ENCODE measurements at regions not wholly inside any gene's neighbourhood (a gene's known extent, or its start where the extent isn't known, plus 50 kb on each side); places are given as distances from the start of the nearest gene placed in this dataset.

- H2AFZ ChIP-seq (ENCODE audit: low read depth, low read length): no peak overlapping the region
- H3K4me3 ChIP-seq (ENCODE audit: low read length): no peak overlapping the region
- H3K9me3 ChIP-seq (ENCODE audit: low read length): no peaks in the 10 kb centered on the region
- H3K4me1 ChIP-seq (ENCODE audit: insufficient read depth, low read length): no peaks in the 10 kb centered on the region
- no peaks in the 10 kb centered on the region for H3K36me3 ChIP-seq (ENCODE audit: insufficient read depth, low read length)
- no peaks in the 10 kb centered on the region for H3K27me3 ChIP-seq (ENCODE audit: insufficient read depth, low read length)
Observed at GRCh38 chr10:8617792-8618191, 563.3 kb downstream of the GATA3 start.

GRCh38 chr10:8618834-8619233, 564.3 kb downstream of the GATA3 start:
- Histone ChIP-seq H3K4me3 (ENCODE audit: low read length) (no peak overlapping the region), H2AFZ (ENCODE audit: low read depth, low read length) (no peak overlapping the region), H3K4me1 (ENCODE audit: insufficient read depth, low read length) (no peaks in the 10 kb centered on the region), H3K36me3 (ENCODE audit: insufficient read depth, low read length) (no peaks in the 10 kb centered on the region), H3K27me3 (ENCODE audit: insufficient read depth, low read length) (no peaks in the 10 kb centered on the region), H3K9me3 (ENCODE audit: low read length) (no peaks in the 10 kb centered on the region)

GRCh38 chr10:8628351-8628750, 573.9 kb downstream of the GATA3 start:
- no peaks in the 10 kb centered on the region for H3K36me3 ChIP-seq (ENCODE audit: insufficient read depth, low read length)
- no peak overlapping the region for H3K4me3 ChIP-seq (ENCODE audit: low read length)
- H2AFZ ChIP-seq (ENCODE audit: low read depth, low read length): no peak overlapping the region
- no peaks in the 10 kb centered on the region for H3K9me3 ChIP-seq (ENCODE audit: low read length)
- no peaks in the 10 kb centered on the region for H3K27me3 ChIP-seq (ENCODE audit: insufficient read depth, low read length)
- no peaks in the 10 kb centered on the region for H3K4me1 ChIP-seq (ENCODE audit: insufficient read depth, low read length)

DNA sequence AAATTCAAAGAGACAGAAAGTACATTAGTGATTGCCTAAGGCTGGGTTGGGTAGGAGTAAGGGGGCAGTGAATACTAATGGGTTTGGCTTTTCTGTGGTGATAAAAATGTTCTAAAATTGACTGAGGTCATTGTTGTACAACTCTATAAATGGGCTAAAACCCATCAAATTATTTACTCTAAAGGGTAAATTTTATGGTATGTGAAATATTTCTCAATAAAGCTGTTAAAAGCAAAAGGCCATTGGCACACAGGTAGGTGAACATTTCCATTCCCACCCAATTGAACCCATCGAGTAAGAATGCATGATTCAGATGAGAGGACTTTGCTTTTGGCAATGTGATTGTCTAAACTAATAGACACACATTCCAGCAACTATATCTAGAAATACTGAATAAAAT, 579.4 kb downstream of the GATA3 start:
- Histone ChIP-seq H2AFZ (ENCODE audit: low read depth, low read length) (no peak overlapping the region), H3K27me3 (ENCODE audit: insufficient read depth, low read length) (no peaks in the 10 kb centered on the region), H3K36me3 (ENCODE audit: insufficient read depth, low read length) (no peaks in the 10 kb centered on the region), H3K9me3 (ENCODE audit: low read length) (no peaks in the 10 kb centered on the region), H3K4me1 (ENCODE audit: insufficient read depth, low read length) (no peaks in the 10 kb centered on the region), H3K4me3 (ENCODE audit: low read length) (no peak overlapping the region)

- no peak overlapping the region for H3K4me3 ChIP-seq (ENCODE audit: low read length)
- H3K27me3 ChIP-seq (ENCODE audit: insufficient read depth, low read length): no peaks in the 10 kb centered on the region
- no peaks in the 10 kb centered on the region for H3K4me1 ChIP-seq (ENCODE audit: insufficient read depth, low read length)
- H2AFZ ChIP-seq (ENCODE audit: low read depth, low read length): no peak overlapping the region
- H3K36me3 ChIP-seq (ENCODE audit: insufficient read depth, low read length): no peaks in the 10 kb centered on the region
- no peaks in the 10 kb centered on the region for H3K9me3 ChIP-seq (ENCODE audit: low read length)
Observed at GRCh38 chr10:8636371-8636770, 581.9 kb downstream of the GATA3 start.

- H3K36me3 ChIP-seq (ENCODE audit: insufficient read depth, low read length): no peaks in the 10 kb centered on the region
- H3K27me3 ChIP-seq (ENCODE audit: insufficient read depth, low read length): no peaks in the 10 kb centered on the region
- H3K4me1 ChIP-seq (ENCODE audit: insufficient read depth, low read length): no peaks in the 10 kb centered on the region
- no peak overlapping the region for H3K4me3 ChIP-seq (ENCODE audit: low read length)
- no peak overlapping the region for H2AFZ ChIP-seq (ENCODE audit: low read depth, low read length)
- H3K9me3 ChIP-seq (ENCODE audit: low read length): no peaks in the 10 kb centered on the region
Observed at GRCh38 chr10:8637640-8638039, 583.2 kb downstream of the GATA3 start.

DNA sequence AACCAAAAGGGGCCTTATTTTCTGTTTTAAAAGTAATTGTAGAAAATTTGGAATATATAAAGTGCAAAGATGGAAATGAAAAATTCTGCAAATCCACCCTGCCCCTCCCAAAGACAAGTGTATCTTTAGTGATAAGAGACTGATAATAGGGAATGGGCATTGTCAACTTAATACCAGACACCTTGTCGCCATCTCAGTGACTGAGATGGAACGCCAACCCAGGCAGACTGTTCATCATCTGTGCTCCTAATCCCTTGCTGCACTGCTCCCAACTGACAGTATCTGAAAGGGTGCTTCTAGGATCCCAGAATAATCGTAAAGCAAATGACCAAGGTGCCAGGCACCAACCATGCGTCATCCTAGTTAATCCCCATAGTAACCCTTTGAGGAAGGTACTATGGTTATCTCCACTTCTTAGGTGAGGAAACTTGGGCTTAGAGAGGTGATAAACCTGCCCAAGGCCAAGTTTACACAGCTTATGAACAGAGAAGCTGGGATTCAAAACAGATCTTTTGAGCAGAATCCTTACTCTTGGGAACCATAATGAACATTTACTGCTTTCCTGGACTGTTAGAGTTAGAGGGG, 583.7 kb downstream of the GATA3 start:
- H3K9me3 ChIP-seq (ENCODE audit: low read length): no peaks in the 10 kb centered on the region
- no peaks in the 10 kb centered on the region for H3K4me1 ChIP-seq (ENCODE audit: insufficient read depth, low read length)
- H3K4me3 ChIP-seq (ENCODE audit: low read length): no peak overlapping the region
- H3K27me3 ChIP-seq (ENCODE audit: insufficient read depth, low read length): no peaks in the 10 kb centered on the region
- H2AFZ ChIP-seq (ENCODE audit: low read depth, low read length): no peak overlapping the region
- no peaks in the 10 kb centered on the region for H3K36me3 ChIP-seq (ENCODE audit: insufficient read depth, low read length)

DNA sequence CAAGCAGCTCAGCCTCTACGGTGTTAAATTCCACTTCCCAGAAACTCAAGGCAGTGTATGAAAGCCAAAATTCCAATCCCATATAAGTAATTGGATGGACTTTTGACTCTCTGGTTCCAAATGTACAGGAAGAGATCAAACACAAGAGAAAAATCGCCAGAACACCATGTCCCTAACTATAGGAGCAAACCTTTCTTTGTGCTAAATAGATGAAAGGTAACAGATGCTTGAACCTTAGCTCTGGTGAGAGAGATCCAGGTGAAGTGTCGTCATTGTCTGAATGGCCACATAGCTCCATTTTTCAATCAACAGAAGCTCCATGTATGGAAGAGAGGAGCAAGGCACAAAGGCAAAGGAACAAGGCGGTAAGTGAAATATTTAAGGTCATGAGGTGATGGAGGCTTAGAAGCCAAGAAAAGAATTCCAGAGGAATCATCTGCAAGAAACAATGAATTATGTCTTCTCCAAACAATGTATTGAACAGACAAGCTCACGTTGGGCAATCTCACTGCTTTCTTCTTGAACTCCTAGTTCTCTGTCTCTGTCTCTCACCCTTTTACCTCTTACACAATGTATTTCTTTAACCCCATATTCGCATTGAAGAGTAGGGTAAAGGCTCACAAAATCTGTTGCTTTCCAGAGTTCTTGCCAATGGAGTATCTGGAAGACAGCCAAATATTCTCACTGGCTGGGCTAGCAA, 585.1 kb downstream of the GATA3 start:
- no peaks in the 10 kb centered on the region for H3K36me3 ChIP-seq (ENCODE audit: insufficient read depth, low read length)
- H3K4me3 ChIP-seq (ENCODE audit: low read length): no peak overlapping the region

GRCh38 chr10:8640301-8640700, 585.8 kb downstream of the GATA3 start:
- Histone ChIP-seq H3K36me3 (ENCODE audit: insufficient read depth, low read length) (no peaks in the 10 kb centered on the region), H2AFZ (ENCODE audit: low read depth, low read length) (no peak overlapping the region), H3K4me3 (ENCODE audit: low read length) (no peak overlapping the region), H3K9me3 (ENCODE audit: low read length) (no peaks in the 10 kb centered on the region), H3K4me1 (ENCODE audit: insufficient read depth, low read length) (no peaks in the 10 kb centered on the region), H3K27me3 (ENCODE audit: insufficient read depth, low read length) (no peaks in the 10 kb centered on the region)

More for the DNA sequence above, 585.1 kb downstream of the GATA3 start:
- Histone ChIP-seq H3K9me3 (ENCODE audit: low read length) (no peaks in the 10 kb centered on the region), H2AFZ (ENCODE audit: low read depth, low read length) (no peak overlapping the region), H3K4me1 (ENCODE audit: insufficient read depth, low read length) (no peaks in the 10 kb centered on the region), H3K27me3 (ENCODE audit: insufficient read depth, low read length) (no peaks in the 10 kb centered on the region)

GRCh38 chr10:8640878-8641277, 586.4 kb downstream of the GATA3 start:
- Histone ChIP-seq H3K36me3 (ENCODE audit: insufficient read depth, low read length) (no peaks in the 10 kb centered on the region), H2AFZ (ENCODE audit: low read depth, low read length) (no peak overlapping the region), H3K9me3 (ENCODE audit: low read length) (no peaks in the 10 kb centered on the region), H3K27me3 (ENCODE audit: insufficient read depth, low read length) (no peaks in the 10 kb centered on the region), H3K4me3 (ENCODE audit: low read length) (no peak overlapping the region), H3K4me1 (ENCODE audit: insufficient read depth, low read length) (no peaks in the 10 kb centered on the region)

DNA sequence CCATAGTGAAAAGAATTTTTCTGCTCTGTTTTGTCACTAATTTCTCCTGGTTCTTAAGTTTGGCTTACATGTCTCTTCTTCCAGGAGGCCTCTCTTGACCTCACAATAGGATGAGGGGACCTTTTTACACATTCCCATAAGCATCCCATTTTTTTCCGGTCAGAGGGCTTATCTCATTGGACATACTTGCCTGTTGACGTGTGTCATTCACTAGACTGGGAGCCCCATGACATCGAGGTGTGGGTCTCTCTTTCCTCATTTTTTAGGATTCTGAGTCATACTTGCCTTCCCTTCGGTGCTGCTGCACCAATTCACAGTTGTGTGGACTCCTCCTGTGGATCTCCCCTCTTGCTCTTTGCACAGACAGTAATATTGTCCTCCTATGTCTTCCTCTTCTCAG, 601.8 kb downstream of the GATA3 start:
- no peaks in the 10 kb centered on the region for H3K9me3 ChIP-seq (ENCODE audit: low read length)
- H3K4me3 ChIP-seq (ENCODE audit: low read length): no peak overlapping the region
- H2AFZ ChIP-seq (ENCODE audit: low read depth, low read length): no peak overlapping the region
- H3K4me1 ChIP-seq (ENCODE audit: insufficient read depth, low read length): no peaks in the 10 kb centered on the region
- no peaks in the 10 kb centered on the region for H3K27me3 ChIP-seq (ENCODE audit: insufficient read depth, low read length)
- H3K36me3 ChIP-seq (ENCODE audit: insufficient read depth, low read length): no peaks in the 10 kb centered on the region

DNA sequence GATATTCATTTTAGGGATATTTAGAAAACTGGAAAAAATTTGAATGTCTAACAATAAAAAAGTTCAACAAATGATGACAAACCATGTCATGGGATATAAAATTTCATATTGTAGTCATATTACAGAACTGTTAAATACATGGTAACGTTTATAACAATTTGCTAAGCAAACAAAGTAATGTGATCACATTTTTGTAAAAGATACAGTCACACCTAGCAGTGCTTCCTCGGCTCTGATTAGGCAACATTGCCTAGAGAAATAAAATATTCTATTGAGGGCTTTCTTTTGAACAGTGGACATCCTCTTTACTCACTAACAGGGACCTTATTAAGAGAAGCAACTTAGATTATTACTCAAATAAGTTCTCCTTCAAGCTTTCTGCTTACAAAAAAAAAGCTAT, 605.5 kb downstream of the GATA3 start:
- no peaks in the 10 kb centered on the region for H3K36me3 ChIP-seq (ENCODE audit: insufficient read depth, low read length)
- no peaks in the 10 kb centered on the region for H3K27me3 ChIP-seq (ENCODE audit: insufficient read depth, low read length)
- H3K4me1 ChIP-seq (ENCODE audit: insufficient read depth, low read length): no peaks in the 10 kb centered on the region
- no peak overlapping the region for H2AFZ ChIP-seq (ENCODE audit: low read depth, low read length)
- no peak overlapping the region for H3K4me3 ChIP-seq (ENCODE audit: low read length)
- no peaks in the 10 kb centered on the region for H3K9me3 ChIP-seq (ENCODE audit: low read length)

DNA sequence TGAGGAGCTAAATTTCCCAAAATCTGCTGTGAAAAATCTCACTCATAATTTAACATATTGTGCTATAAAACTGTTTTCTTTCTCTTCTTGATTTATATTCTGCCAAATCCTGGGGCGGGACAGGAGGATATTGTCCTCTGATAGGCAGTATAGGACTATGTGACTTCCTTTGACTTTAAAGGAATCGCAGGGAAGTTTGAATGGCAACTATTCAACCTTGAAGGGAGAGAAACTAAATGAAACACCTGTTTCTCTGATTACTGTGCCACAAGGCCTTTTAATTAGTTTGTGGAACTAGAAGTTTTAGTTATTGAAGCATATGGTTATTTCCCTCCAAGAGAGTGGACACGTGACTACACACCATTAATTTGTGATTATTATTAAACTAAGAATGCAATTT, 607.4 kb downstream of the GATA3 start:
- Histone ChIP-seq H3K9me3 (ENCODE audit: low read length) (no peaks in the 10 kb centered on the region), H3K4me3 (ENCODE audit: low read length) (no peak overlapping the region), H3K36me3 (ENCODE audit: insufficient read depth, low read length) (no peaks in the 10 kb centered on the region), H3K4me1 (ENCODE audit: insufficient read depth, low read length) (no peaks in the 10 kb centered on the region), H2AFZ (ENCODE audit: low read depth, low read length) (no peak overlapping the region), H3K27me3 (ENCODE audit: insufficient read depth, low read length) (no peaks in the 10 kb centered on the region)

DNA sequence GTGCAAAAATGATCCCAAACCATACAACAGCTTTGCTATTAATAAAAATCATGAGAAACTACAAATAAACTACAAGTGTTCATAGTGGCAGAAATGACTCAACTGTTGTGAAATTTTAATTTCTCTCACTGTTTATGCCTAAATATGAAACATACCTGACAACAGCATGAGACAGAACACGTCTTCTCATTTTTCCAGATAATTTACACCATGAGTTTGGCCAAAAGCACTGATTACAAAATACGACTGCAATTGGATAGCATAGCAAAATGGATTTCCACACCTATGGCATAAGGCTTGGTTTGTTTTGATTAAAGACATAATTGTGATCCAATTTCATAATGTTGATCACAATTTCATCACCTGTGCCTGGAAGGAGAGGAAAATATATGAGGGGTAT, 608.6 kb downstream of the GATA3 start:
- Histone ChIP-seq H3K36me3 (ENCODE audit: insufficient read depth, low read length) (no peaks in the 10 kb centered on the region), H3K9me3 (ENCODE audit: low read length) (no peaks in the 10 kb centered on the region), H3K27me3 (ENCODE audit: insufficient read depth, low read length) (no peaks in the 10 kb centered on the region), H3K4me1 (ENCODE audit: insufficient read depth, low read length) (no peaks in the 10 kb centered on the region), H2AFZ (ENCODE audit: low read depth, low read length) (no peak overlapping the region), H3K4me3 (ENCODE audit: low read length) (no peak overlapping the region)

Data from neuron (in vitro differentiated cells).